NT2/D1 (cell line): ENCODE measurements at regions not wholly inside any gene's neighbourhood (a gene's known extent, or its start where the extent isn't known, plus 50 kb on each side); places are given as distances from the start of the nearest gene placed in this dataset.

Source experiments
- SUZ12 ChIP-seq: IDR thresholded peaks from 2 replicates; pipeline ENCODE4 v1.6.1; 2011; ENCODE audit not compliant: insufficient read length, insufficient read depth; ENCODE audit errors: extremely low read depth
- ZNF274 ChIP-seq: IDR thresholded peaks from 2 replicates; pipeline ENCODE4 v1.6.1; 2011; ENCODE audit warnings: mild to moderate bottlenecking, low read depth, low read length

- TF ChIP-seq ZNF274 (no peak), SUZ12 (no peak)
Measured at GRCh38 chr14:87679866-87680265, 313.1 kb downstream of the GALC start.
